HEK293T (cell line): ENCODE measurements at regions not wholly inside any gene's neighbourhood (a gene's known extent, or its start where the extent isn't known, plus 50 kb on each side); places are given as distances from the start of the nearest gene placed in this dataset.
"Not testable (repeated sequence)": the region's sequence is repeated elsewhere in the genome, so short reads cannot be mapped to it uniquely, and the experiment has no call there.

Experiments used
- CTCF ChIA-PET: fragments of 350-600 bp; formaldehyde crosslinking; extraction: SDS; loops from one replicate; lab custom pipeline; 2021; ENCODE audit warnings: antibody characterized with exemption, inconsistent platforms; lab: Yijun Ruan, JAX
- POLR2A ChIA-PET: fragments of 350-600 bp; formaldehyde crosslinking; extraction: SDS; loops from one replicate; lab custom pipeline; 2020; ENCODE audit warnings: antibody characterized with exemption, inconsistent platforms; lab: Yijun Ruan, JAX
- DNase-seq: peaks from one replicate; pipeline ENCODE4 v3.0.0; 2012; ENCODE audit warnings: mixed read lengths; ENCODE audit errors: extremely low spot score
- ARNT ChIP-seq: fragments of 450-650 bp; IDR thresholded peaks from 2 replicates; pipeline ENCODE4 v1.6.1; 2017; ENCODE audit warnings: mild to moderate bottlenecking
- BHLHE40 ChIP-seq: fragments of 450-650 bp; IDR thresholded peaks from 2 replicates; pipeline ENCODE4 v1.6.1; 2016; ENCODE audit warnings: mild to moderate bottlenecking, moderate library complexity, borderline replicate concordance
- CTBP1 ChIP-seq: fragments of 450-650 bp; IDR thresholded peaks from 2 replicates; pipeline ENCODE4 v1.6.1; 2016; ENCODE audit warnings: borderline replicate concordance
- ELF4 ChIP-seq: fragments of 450-650 bp; IDR thresholded peaks from 2 replicates; pipeline ENCODE4 v1.6.1; 2017; ENCODE audit warnings: antibody characterized with exemption
- FOXA1 ChIP-seq: fragments of 450-650 bp; IDR thresholded peaks from 2 replicates; pipeline ENCODE4 v1.6.1; 2016; ENCODE audit warnings: mild to moderate bottlenecking
- FOXK2 ChIP-seq: fragments of 450-650 bp; IDR thresholded peaks from 2 replicates; pipeline ENCODE4 v1.6.1; 2016; ENCODE audit warnings: mild to moderate bottlenecking
- FOXM1 ChIP-seq: fragments of 450-650 bp; IDR thresholded peaks from 2 replicates; pipeline ENCODE4 v1.6.1; 2017; ENCODE audit warnings: mild to moderate bottlenecking, borderline replicate concordance
- HDGF ChIP-seq: fragments of 450-650 bp; IDR thresholded peaks from 2 replicates; pipeline ENCODE4 v1.6.1; 2017; ENCODE audit warnings: antibody characterized with exemption, borderline replicate concordance
- L3MBTL2 ChIP-seq: fragments of 450-650 bp; conservative IDR thresholded peaks from 2 replicates; pipeline ENCODE4 v1.6.1; 2016; ENCODE audit warnings: mild to moderate bottlenecking
- LEF1 ChIP-seq: fragments of 450-650 bp; IDR thresholded peaks from 2 replicates; pipeline ENCODE4 v1.6.1; 2017; ENCODE audit warnings: mild to moderate bottlenecking, borderline replicate concordance
- NFRKB ChIP-seq: fragments of 450-650 bp; IDR thresholded peaks from 2 replicates; pipeline ENCODE4 v1.6.1; 2016; ENCODE audit warnings: mild to moderate bottlenecking, moderate library complexity
- PKNOX1 ChIP-seq: fragments of 450-650 bp; IDR thresholded peaks from 2 replicates; pipeline ENCODE4 v1.6.1; 2016
- SP1 ChIP-seq: fragments of 450-650 bp; IDR thresholded peaks from 2 replicates; pipeline ENCODE4 v1.6.1; 2017
- SUZ12 ChIP-seq: fragments of 450-650 bp; IDR thresholded peaks from 2 replicates; pipeline ENCODE4 v1.6.1; 2016; ENCODE audit warnings: mild to moderate bottlenecking
- TARDBP ChIP-seq: fragments of 450-650 bp; IDR thresholded peaks from 2 replicates; pipeline ENCODE4 v1.6.1; 2016
- ZNF384 ChIP-seq: fragments of 450-650 bp; IDR thresholded peaks from 2 replicates; pipeline ENCODE4 v1.6.1; 2016

GRCh38 chr5:63194126-63194525 is 615.5 kb downstream of the LRRC70 start:
- POLR2A ChIA-PET, result no interaction called here
- no peak for DNase-seq
- TF ChIP-seq CTBP1, result no peak
- TF ChIP-seq HDGF, result no peak
- CTCF ChIA-PET, result no interaction called here

- DNase-seq, CTCF ChIA-PET, POLR2A ChIA-PET: not testable (repeated sequence)
Measured at GRCh38 chr5:63180190-63180589, 601.6 kb downstream of the LRRC70 start.

- ChIA-PET CTCF (no interaction called here), POLR2A (no interaction called here)
- no peak for TF ChIP-seq ARNT
- no peak for DNase-seq
Measured at GRCh38 chr5:63175850-63176249, 597.2 kb downstream of the LRRC70 start.

- TF ChIP-seq ZNF384 (no peak), TARDBP (no peak), HDGF (no peak), FOXK2 (no peak), PKNOX1 (no peak), ELF4 (no peak), SUZ12 (no peak), FOXA1 (no peak), ARNT (no peak), BHLHE40 (no peak), LEF1 (no peak), NFRKB (no peak), L3MBTL2 (no peak), SP1 (no peak)
- DNase-seq, result no peak
- ChIA-PET POLR2A (no interaction called here), CTCF (no interaction called here)
Measured at GRCh38 chr5:63170486-63170885, 591.9 kb downstream of the LRRC70 start.

- CTCF ChIA-PET, result no interaction called here
- TF ChIP-seq SP1 (no peak), ELF4 (no peak), FOXK2 (no peak), ZNF384 (no peak), ARNT (no peak), PKNOX1 (no peak), NFRKB (no peak), L3MBTL2 (no peak), LEF1 (no peak), CTBP1 (no peak), FOXA1 (no peak), TARDBP (no peak), BHLHE40 (no peak), SUZ12 (no peak), HDGF (no peak), FOXM1 (no peak)
- DNase-seq, result no peak
- POLR2A ChIA-PET, result no interaction called here
Measured at GRCh38 chr5:63164838-63165535, 586.4 kb downstream of the LRRC70 start.

- DNase-seq, result no peak
- TF ChIP-seq ARNT (no peak), LEF1 (no peak), FOXA1 (no peak), FOXK2 (no peak), CTBP1 (no peak)
- CTCF ChIA-PET, result no interaction called here
- POLR2A ChIA-PET, result no interaction called here
Measured at GRCh38 chr5:63164339-63164738, 585.7 kb downstream of the LRRC70 start.

DNA sequence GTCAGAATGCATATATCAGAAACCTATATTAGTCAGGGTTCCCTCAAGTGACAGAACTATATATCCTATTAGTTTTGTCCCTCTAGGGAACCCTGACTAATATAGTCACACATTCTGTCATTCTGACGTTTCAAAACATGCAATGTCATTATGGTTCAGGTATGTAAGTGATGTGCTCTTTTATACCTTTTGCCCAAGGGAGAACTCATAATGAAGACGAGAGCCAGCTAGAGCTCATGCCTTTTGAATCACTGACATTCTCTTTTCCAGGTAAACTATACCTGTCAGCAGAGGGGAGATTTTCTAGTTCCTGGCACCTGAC is 576.7 kb downstream of the LRRC70 start:
- no peak for DNase-seq
- POLR2A ChIA-PET, result no interaction called here
- CTCF ChIA-PET, result no interaction called here
- TF ChIP-seq ZNF384, result no peak
- TF ChIP-seq SUZ12, result no peak
- TF ChIP-seq ELF4, result no peak
- no peak for TF ChIP-seq LEF1
- no peak for TF ChIP-seq BHLHE40
- no peak for TF ChIP-seq HDGF
- TF ChIP-seq PKNOX1, result no peak
- TF ChIP-seq CTBP1, result no peak
- TF ChIP-seq SP1, result no peak
- TF ChIP-seq NFRKB, result no peak
- no peak for TF ChIP-seq FOXA1
- TF ChIP-seq ARNT, result no peak
- TF ChIP-seq FOXM1, result no peak
- no peak for TF ChIP-seq TARDBP
- no peak for TF ChIP-seq L3MBTL2
- no peak for TF ChIP-seq FOXK2
